ENCODE measurements at regions not wholly inside any gene's neighbourhood (a gene's known extent, or its start where the extent isn't known, plus 50 kb on each side); places are given as distances from the start of the nearest gene placed in this dataset.

DNA sequence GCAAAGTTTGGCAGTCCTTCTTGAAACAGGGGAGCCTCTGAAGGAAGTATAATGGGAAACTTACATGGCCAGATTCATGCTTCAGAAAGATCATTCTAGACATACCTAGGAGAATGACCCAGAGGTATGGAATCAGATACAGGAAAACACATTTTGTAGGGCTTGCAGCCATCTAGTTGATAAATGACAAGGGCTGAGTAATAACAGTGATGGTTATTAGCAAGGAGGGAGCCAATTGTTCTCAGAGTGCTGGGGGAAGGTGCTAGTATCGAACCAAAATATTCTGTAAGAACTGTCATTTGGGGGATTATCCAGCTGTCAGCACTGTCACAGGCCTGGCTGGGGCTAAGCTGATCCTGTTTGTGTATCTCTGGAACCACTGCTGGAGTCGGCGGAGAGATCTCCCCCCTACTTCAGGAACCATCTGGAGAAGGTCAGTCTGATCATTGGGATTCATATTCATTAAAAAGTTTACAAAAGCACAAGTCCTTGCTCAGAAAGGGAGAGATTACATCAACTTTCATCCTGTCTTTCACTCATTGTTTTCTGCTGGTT is 113.8 kb upstream of the THSD7B start:
- TF ChIP-seq, protein P1, sequence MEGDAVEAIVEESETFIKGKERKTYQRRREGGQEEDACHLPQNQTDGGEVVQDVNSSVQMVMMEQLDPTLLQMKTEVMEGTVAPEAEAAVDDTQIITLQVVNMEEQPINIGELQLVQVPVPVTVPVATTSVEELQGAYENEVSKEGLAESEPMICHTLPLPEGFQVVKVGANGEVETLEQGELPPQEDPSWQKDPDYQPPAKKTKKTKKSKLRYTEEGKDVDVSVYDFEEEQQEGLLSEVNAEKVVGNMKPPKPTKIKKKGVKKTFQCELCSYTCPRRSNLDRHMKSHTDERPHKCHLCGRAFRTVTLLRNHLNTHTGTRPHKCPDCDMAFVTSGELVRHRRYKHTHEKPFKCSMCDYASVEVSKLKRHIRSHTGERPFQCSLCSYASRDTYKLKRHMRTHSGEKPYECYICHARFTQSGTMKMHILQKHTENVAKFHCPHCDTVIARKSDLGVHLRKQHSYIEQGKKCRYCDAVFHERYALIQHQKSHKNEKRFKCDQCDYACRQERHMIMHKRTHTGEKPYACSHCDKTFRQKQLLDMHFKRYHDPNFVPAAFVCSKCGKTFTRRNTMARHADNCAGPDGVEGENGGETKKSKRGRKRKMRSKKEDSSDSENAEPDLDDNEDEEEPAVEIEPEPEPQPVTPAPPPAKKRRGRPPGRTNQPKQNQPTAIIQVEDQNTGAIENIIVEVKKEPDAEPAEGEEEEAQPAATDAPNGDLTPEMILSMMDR (IDR thresholded peaks at IDR 0.05) = no peak
- TF ChIP-seq POLR2A (IDR thresholded peaks at IDR 0.05) (no peak), POLR2AphosphoS5 (IDR thresholded peaks at IDR 0.05) (no peak), EP300 (IDR thresholded peaks at IDR 0.05) (no peak)
